OCI-LY1 (cell line): ENCODE measurements at regions not wholly inside any gene's neighbourhood (a gene's known extent, or its start where the extent isn't known, plus 50 kb on each side); places are given as distances from the start of the nearest gene placed in this dataset.

Experiments used
- EZH2 ChIP-seq: fragments of 200-600 bp; sonication (generic), shearing (Covaris generic); IDR thresholded peaks from 2 replicates; pipeline ENCODE4 v1.8.0; 2017; ENCODE audit warnings: borderline replicate concordance, mixed run types, mild to moderate bottlenecking, antibody characterized with exemption, low read length, moderate library complexity, mixed read lengths
- TF ChIP-seq, protein P1 (sequence below): fragments of 200-600 bp; sonication (generic), shearing (Covaris generic); IDR thresholded peaks from 2 replicates; pipeline ENCODE4 v1.5.1; 2017; ENCODE audit warnings: mild to moderate bottlenecking, antibody characterized with exemption, low read length, moderate library complexity, mixed read lengths

DNA sequence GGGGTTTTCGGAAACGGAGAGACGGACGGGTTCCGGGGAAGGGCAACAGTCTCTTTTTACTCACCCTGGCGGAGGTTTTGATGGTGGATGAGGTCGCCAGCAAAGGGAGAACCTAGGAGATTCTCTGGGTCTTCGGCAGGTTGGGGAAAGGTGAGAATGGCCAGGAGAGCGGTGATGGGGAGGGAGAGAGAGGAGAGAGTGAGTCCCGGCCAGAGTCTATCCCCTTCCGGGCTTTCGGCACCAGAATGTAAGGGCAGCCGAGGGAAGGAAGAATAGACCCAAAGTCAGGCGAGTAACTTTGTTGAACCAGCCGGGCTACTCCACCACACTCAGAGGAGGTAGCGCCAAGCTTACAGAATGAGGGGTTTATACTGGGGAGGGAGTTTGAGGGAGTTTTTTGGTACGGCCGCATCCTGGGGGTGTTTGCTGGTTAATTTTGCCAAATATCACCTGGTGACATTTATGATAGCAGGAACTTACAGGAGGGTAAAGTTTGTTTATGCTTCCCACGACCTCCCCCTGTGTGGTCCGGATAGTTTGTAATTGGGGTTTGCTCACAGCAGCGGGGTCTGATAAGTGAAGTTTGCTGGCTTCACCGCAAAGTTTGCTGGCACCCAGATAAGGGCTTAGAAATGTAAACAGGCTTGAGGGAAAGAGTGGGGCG is 141.1 kb upstream of the ETV3 start:
- TF ChIP-seq, protein P1, sequence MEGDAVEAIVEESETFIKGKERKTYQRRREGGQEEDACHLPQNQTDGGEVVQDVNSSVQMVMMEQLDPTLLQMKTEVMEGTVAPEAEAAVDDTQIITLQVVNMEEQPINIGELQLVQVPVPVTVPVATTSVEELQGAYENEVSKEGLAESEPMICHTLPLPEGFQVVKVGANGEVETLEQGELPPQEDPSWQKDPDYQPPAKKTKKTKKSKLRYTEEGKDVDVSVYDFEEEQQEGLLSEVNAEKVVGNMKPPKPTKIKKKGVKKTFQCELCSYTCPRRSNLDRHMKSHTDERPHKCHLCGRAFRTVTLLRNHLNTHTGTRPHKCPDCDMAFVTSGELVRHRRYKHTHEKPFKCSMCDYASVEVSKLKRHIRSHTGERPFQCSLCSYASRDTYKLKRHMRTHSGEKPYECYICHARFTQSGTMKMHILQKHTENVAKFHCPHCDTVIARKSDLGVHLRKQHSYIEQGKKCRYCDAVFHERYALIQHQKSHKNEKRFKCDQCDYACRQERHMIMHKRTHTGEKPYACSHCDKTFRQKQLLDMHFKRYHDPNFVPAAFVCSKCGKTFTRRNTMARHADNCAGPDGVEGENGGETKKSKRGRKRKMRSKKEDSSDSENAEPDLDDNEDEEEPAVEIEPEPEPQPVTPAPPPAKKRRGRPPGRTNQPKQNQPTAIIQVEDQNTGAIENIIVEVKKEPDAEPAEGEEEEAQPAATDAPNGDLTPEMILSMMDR: no peak
- no peak for TF ChIP-seq EZH2
